CD4-positive, alpha-beta T cell treated with Interleukin-4 for 1 hour (primary cell): ENCODE measurements at regions not wholly inside any gene's neighbourhood (a gene's known extent, or its start where the extent isn't known, plus 50 kb on each side); places are given as distances from the start of the nearest gene placed in this dataset.
"Not testable (repeated sequence)": the region's sequence is repeated elsewhere in the genome, so short reads cannot be mapped to it uniquely, and the experiment has no call there.

ENCODE experiments used
- DNase-seq, 2 donors: peaks; one replicate each; pipeline ENCODE4 v3.0.0-alpha.2; 2020 to 2022

DNA sequence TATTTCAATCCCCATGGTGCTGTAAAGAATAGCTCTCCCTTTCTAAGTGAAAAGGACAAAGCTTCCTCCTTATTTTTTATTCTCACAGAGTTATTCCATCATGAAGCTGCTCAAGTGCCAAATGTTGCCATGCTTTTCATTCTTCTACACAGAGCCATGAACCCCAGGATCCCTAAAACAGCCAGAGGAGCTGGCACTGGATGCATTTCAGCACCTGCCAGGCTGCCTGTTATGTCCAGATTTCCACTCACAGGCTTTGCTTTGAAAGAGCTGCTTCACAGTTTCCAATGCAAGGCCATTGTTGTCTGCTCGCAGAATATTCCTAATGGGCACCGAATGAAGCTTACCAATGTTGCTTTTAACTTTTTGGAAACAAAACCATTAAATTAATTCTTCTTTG is 256.2 kb upstream of the NPSR1 start:
- no peak for DNase-seq

DNA sequence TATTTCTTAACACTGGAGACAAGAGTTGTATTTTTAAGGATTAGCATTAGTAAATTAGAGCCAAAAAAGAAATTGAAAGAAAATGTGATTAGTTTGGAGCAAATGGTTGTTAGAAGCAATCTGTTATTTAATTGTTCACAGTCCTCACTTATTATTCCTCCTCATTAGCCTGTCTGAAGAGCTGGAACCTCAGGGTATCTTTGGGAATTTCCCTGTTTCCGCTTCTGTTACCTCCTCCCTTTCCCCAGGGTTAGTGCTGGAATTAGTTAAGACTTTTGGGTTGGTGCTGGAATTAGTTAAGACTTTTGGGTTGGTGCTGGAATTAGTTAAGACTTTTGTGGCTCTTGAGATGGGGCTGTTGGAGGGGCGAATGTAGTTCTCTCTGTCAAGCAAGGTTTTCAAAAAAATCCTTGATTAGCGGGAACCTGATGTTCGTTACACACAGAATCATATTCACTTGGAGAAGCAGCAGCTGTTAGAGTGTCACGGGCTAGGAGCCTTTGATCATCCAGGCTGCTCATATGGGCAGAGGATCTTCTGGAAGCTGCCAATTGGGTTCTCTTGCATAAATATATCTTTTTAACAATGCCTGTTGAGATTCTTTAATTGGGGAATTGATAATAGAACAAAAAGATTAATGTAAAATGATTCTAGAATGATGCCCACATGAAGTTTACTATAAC is 251.0 kb upstream of the NPSR1 start:
- no peak for DNase-seq

DNA sequence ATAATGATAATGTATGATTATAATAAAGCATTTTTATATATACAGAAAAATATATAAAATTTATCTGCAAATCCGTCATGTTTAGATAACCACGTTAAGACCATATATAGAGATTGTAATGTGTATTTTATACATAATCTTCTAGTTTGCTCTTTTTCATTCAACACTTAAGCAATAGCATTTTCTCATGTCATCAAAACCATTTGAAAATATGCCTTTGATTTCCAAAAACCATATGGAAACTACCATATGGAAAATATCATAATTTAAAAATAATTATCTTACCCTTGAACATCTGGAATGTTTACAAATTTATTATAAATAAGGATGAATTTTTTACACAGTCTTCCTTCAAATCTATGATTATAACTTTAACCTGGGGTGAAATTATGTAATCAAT is 250.4 kb upstream of the NPSR1 start:
- DNase-seq, result no peak

DNA sequence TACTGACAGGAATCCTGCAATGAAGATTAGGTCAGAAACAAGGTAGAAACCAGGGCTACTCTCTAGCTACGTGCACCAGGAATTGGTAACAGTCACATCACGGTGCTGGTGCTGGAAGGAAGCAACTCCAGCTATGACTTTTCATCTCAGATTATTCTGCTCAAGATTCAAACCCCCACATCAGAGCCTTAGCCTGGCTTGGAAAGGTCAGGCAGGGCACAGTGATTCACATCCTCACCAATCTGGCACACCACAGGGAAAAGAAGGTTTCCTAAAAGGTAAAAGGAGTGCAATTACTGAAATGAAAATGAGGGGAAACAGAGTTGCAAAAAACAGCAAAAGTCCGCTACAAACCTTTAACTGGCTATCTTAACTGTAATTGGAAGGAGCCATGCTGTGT is 240.2 kb upstream of the NPSR1 start:
- DNase-seq, result no peak

DNA sequence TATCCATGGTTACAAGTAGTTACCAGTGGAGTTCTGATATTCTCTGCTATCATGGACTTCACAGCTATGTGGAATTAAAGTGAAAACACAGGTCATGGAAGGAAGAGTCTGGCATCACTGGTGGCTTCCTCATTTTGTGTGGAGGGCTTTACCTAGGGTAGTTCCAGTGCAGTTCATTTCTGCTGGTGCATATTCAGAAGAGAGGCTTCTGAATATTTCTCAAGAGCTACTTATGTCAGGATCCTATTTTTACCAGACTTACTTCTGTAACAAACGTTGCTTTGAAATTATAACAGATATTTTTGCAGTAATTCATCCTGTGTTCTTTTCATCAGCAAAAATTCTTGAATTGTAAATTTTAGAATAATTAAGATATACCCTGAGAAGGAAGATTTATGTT is 236.5 kb upstream of the NPSR1 start:
- DNase-seq, result no peak

DNA sequence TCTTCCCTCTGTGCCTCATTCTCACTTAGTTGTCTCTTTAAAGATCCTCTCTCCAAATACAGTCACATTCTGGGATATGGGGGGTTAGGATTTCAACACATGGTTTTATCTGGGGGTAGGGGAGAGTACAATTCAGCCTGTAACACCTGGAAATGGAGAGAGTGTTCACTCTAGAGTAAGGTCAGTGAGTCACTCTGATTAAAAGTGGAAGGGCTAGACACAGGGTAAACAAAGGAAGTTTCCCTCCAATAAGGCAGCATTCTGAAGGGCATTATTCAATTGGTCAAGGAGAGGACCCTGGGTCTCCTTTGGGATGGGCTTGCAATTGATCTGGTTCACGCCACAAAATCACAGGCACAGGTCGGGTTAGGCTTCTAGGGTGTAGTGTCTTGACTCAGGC is 232.8 kb upstream of the NPSR1 start:
- no peak for DNase-seq

DNA sequence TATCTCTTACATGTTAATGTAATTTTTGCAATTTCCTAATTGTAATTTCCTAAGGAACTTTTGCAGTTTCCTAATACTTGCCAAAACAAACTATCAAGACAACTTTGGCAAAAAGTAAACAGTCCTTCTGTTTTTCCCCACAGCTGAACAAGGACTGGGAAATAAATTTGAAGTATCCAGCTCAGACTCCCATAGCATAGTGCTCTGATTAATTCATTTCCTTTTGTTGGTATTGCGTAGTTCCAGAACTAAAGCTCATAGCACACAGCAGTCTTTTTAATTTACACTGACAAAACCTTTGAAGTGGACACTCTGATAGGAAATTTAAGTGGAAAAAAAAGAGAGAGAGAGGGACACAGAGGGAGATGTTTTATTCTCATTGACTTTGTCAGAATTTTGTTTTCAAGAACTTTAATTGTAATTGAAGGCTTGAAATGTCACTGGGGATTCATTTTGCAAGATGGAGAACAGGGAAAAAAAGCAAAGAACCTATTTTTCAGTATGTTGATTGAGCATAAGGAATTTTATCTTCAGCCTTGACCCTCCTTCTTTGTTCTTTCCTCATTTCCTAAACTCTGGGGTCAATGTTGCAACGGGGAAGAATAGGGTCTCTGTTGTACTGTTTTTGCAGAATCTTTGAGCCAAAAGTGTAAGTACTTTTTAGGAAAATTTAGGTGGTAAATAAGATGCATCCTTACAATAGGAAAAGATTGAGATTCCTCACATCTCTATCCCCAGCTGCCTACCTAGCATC is 232.2 kb upstream of the NPSR1 start:
- no peak for DNase-seq

DNA sequence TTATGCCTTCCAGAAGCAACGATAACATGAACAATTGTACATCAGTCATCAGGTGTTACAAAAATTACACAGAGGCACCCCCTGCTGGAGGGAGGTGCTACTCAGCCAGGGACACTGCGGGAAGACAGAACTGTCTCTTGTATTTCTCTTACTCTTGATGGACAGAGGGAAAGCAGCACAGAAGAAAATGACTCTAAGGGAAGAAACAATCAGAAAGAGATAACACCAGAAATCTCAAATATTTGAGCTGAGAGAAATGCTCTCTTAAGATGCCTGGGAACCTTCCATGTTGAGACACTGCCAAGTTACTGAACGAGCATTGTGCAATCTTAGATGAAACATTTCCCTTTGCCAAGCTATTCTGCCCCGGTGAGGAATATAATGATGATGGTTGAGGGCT is 227.6 kb upstream of the NPSR1 start:
- DNase-seq, result no peak

DNA sequence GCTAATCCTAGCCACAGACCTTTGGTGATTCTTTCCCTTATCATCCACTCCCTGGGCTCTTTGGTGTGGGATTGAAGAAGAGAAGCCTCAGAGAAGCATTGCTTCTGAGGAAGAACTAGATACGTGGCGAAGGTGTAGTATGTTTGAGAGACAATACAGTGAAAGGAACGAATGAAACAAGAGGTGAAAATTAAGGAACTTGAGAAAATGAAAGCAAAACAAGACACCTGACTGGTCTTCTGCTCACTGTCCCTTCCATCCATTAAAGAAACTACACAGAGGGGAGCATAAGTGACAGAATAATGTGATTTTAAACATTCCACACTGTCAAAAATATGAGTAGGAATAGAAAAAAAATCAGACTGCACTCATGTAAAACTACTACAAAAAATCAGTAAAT is 219.6 kb upstream of the NPSR1 start:
- no peak for DNase-seq

DNA sequence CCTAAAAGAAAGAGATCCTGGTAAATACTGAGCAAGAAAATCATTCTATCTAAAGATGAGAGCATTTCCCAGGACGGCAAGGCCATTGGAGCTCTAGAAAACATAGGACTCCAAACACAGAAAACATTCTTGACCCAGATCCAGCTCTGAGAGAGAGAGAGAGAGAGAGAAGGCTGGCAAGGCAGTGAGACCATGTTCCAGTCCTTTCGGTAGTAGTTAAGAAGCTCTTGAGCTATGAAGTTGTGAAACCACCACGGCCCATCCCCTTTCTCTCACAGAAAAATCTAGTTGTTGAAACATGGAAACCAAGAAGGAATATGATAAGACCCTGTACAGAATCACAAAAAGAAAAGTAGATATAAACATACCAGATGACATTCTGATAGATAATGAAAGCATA is 212.4 kb upstream of the NPSR1 start:
- no peak for DNase-seq

DNA sequence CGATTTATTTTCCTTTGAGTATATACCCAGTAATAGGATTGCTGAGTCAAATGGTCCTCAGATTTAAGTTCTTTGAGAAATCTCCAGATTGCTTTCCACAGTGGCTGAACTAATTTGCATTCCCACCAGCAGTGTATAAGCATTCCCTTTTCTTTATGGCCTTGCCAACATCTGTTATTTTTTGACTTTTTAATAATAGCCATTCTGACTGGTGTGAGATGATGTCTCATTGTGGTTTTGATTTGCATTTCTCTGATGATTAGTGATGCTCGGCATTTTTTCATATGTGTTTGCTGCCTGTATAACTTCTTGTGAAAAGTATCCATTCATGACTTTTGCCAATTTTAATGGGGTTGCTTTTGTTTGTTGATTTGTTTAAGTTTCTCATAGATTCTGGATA is 209.5 kb upstream of the NPSR1 start:
- not testable (repeated sequence) for DNase-seq

DNA sequence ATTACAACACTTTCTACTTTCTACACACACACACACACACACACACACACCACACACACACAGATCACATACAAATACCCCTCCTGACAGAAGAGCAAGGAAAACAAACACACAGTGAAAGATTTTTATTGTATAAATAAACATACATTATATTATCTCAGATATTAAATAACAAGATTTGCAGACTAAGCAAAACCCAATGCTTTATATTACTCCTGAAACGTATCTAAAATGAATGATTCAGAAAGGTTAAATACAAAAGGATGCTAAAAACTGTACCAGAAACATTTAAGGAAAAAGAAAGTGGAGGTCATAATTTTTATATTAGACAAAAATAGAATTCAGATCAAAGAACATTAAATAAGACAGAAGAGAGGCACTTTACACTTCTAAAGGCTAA is 208.3 kb upstream of the NPSR1 start:
- DNase-seq, result no peak

DNA sequence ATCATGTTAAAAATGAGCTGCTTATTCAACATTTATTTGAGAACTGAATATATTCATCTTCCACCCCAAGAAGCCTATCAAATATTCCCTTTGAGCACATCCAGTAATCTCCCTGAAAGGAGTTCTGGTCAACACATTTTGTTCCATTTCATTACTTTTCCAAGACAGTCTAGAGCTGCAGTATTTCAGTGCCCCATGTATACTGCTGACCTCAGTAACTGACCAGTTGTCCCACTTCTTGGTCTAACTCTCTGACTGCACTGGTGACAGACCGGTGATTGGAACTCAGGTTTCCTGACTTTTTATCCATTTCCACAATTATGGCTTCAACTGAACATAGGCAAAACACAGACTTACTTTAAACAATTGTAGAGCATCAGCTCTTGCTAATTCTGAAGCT is 206.8 kb upstream of the NPSR1 start:
- no peak for DNase-seq

DNA sequence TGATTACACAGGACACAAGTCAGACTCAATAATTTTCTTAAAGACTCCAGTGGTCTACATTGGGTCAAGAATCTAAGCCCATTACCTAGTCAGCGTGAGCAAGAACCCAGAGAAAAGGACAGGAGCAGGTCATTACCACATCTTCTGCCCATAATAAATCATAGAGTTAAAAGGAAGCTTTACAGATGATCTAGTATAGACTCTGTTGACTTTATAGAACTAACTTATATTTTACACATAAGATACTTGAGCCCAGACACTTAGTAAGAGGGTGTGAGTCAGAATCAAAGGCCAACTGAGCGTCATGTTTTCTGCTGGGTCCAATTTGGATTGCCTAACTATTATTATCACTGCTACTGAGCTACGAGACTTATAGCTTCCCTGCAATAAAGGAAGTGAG is 206.1 kb upstream of the NPSR1 start:
- no peak for DNase-seq

DNA sequence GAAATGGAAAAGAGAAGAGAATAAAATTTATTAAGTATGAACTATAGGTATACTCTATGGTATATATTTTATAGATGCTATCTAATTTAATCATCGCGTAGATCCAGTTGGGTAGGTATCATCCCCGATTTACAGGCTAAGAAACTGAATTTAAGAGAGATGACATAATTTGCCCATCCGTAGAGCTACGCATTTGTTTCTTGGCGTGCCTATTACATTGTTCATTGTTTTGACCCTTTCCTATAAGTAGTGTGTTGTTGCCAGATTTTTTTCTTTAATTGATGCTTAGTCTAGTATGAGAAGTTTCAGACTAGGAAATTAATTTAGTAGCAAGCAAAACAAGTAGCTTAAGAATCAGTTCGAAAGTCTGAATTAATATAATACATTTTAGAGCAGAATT is 205.7 kb upstream of the NPSR1 start:
- no peak for DNase-seq

DNA sequence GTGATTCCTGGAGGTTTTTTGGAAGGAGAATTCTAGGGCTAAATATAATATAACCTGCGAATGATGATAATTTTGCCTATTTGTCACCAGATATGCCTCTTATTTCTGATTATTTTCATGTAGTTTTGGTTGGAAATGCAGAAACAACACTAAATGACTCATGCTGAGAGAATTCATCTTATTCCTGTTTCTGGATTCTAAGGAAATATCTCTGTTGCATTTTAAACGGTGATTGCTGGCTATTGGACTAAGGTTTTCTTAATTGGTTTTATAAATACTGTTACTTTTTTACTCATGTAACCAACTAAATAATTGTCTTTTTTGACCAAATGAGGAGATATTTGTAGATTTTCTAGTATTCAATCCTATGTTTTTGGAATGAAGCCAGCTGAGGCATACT is 204.9 kb upstream of the NPSR1 start:
- no peak for DNase-seq

DNA sequence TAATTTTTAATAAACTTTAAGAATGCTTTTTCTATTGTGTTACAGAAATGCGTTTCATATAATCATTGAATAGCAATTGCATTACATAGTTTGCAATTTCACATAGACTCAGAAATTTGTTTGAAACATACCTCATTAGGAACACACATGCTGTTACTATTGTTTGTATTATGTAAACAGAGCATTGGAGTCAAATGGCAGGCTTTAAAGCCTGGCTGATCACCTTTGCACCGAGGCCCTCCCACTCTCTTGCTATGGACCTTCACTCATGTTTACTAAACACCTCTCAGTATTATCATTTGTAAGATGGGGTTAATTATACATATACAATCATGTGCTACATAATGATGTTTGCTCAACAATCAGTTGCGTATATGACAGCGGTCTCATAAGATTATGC is 203.6 kb upstream of the NPSR1 start:
- DNase-seq, result no peak

DNA sequence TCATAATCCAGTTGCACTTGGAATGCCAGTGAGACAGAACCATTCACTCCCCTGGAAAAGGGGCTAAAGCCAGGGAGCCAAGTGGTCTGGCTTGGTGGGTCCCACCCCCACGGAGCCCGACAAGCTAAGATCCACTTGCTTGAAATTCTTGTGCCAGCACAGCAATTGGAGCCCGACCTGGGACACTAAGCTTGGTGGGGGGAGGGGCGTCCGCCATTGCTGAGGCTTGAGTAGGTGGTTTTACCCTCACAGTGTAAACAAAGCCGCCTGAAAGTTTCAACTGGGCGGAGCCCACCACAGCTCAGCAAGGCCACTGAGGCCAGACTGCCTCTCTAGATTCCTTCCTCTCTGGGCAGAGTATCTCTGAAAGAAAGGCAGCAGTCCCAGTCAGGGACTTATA is 200.7 kb upstream of the NPSR1 start:
- no peak for DNase-seq

DNA sequence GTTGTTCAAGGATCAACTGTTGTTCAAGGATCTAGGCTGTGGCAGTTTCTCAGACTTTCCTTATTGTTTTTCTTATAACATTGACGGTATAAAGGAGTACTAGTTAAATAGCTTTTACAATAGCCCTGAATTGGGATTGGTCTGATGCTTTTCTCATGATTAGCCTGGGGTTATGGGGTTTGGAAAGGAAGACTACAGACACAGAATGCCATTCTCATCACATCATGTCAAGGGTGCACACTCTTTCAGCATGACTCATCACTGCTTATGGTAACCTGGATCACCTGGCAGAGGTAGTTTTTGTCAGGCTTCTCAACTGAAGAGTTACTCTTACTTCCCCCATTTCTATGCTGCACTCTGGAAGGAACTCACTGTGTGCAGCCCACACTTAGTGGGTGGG is 194.2 kb upstream of the NPSR1 start:
- no peak for DNase-seq

DNA sequence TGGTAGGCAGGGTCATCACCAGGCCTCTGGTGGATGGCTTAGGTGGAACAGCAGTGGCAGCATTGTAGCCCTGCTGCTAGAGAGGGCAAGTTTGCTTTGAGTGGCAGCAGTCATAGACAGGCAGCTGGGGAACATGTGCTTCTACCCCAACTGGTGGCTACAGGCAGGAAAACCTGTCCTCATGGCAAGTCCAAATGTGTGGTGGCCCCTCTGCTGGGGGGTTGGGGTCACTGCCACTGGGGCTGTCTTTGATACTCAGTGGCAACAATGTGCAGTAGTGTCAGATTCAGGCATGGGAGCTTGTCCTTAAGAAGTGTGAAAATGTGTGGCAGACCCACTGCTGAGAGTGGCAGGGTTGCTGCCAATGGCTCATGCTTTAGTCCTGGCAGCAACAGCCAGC is 186.2 kb upstream of the NPSR1 start:
- DNase-seq, result no peak

DNA sequence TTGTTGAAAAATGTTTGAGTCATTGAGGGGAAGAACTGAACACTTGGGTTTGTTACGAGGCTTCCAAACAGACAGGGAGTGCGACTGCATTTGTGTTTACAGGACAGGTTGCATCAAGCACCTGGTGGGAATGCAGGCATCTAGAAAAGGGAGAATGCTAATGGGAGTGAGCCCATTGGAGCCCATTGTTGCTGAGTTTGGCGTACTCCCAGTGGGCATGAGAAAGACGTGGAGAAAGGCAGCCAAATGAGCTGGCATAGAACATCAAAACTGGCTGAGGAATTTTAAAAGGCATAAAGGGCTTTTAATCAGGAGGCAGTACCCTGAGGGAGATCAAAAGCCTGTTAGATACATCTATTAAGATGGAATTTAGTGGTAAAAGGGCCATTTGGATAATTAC is 171.6 kb upstream of the NPSR1 start:
- no peak for DNase-seq

DNA sequence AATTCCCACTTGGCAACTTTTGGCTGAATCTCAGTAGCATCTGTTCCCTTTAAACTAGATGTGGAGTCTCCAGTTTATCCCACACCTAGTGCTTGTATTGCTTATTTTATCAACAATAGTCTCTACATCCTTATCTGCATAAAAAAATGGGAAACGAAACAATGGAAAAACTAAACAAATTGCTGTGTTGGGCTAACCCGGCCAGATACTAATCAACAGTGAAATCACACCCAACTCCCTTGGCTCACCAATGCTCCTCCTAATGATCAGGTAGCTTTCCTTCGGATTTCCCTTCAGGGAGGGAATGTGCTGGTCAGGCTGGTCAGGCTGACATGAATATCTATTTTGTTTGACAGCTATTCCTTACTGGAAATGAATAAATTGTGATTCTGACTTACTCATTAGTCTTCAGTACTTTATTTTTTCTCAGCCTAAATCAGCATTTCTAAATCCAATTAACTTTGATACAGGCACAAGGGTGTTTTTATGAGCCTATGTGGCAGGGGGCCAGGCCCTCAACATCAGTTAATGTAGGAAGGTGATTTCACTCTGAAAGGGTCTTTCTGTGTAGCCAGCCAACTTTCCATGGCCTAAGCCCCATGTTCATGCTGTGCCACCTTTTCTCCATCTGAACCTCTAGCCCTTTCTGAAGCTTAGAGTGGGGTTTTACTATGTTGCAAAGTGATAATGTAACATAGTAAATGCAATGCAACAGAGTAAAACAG is 170.5 kb upstream of the NPSR1 start:
- no peak for DNase-seq

DNA sequence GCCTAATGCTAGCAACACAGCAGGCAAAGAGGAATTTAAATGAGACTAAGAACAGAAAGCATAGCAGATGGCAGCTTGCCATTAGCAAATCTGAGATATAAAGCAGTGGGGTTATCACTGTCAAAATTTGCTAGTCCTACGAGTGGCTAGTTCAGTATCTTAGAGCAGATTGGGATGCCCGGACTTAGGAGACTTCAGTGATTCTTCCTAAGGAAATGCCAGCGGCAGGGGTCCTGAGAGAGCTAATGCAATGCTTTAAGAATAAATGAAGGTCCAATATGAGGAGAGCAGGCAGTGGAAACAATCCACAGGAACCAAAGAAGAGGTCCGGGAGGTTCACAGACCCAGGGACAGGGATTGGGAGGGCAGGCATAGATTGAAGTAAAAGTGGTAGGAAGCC is 169.3 kb upstream of the NPSR1 start:
- DNase-seq, result no peak

DNA sequence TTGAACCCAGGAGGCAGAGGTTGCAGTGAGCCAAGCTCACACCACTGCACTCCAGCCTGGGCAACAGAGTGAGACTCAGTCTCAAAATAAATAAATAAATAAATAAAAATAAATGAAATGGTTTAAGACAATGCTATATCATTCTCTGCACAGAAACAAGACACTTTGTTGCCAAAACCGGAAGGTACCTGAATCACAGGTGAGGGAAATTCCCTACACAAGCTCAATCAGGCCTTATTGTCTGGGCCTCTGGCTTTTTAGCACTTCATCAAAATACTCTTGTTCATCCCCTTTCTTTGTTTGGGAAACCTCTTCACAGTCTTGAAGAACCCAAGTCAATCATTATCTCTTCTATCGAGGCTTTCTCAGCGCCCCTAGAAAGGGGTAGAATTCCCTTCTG is 166.1 kb upstream of the NPSR1 start:
- no peak for DNase-seq
